Peyer's patch (tissue), 4 donors: ENCODE measurements at regions not wholly inside any gene's neighbourhood (a gene's known extent, or its start where the extent isn't known, plus 50 kb on each side); places are given as distances from the start of the nearest gene placed in this dataset.

Source experiments
- POLR2A ChIP-seq, 2 donors: fragments of 450-650 bp; IDR thresholded peaks; one replicate each; pipeline ENCODE4 v1.5.1; 2017; ENCODE audit warnings: antibody characterized with exemption in 2 of 2, mild to moderate bottlenecking in 2 of 2, moderate library complexity in 2 of 2
- TF ChIP-seq, protein P1 (sequence below), 6 experiments: fragments of 450-650 bp in 4 of 6; fragments of 200-600 bp in 2 of 6; sonication (generic) in 1 of 6; IDR thresholded peaks; one replicate each; pipeline ENCODE4 v1.5.1; 2017 to 2019; ENCODE audit warnings: antibody characterized with exemption in 6 of 6, mild to moderate bottlenecking in 3 of 6, moderate library complexity in 1 of 6

DNA sequence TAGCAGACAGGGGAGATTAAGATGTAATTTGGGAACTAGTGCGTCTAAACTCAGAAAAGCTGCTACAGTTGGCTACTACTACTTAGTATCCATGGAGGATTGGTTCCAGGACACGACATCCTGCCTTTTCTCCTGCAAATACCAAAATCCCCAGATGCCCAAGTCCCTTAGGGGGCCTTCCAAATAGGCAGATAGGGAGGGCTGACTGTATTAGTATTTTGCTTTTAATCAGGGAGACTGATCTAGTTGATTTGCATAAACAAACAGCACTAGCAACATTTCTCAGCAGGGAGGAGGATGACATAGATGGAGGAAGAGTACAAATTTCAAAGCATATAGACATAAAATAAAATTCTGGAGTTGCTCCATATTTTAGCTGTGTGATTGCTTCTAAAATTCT, 621.6 kb upstream of the GOT2 start:
- TF ChIP-seq, protein P1, sequence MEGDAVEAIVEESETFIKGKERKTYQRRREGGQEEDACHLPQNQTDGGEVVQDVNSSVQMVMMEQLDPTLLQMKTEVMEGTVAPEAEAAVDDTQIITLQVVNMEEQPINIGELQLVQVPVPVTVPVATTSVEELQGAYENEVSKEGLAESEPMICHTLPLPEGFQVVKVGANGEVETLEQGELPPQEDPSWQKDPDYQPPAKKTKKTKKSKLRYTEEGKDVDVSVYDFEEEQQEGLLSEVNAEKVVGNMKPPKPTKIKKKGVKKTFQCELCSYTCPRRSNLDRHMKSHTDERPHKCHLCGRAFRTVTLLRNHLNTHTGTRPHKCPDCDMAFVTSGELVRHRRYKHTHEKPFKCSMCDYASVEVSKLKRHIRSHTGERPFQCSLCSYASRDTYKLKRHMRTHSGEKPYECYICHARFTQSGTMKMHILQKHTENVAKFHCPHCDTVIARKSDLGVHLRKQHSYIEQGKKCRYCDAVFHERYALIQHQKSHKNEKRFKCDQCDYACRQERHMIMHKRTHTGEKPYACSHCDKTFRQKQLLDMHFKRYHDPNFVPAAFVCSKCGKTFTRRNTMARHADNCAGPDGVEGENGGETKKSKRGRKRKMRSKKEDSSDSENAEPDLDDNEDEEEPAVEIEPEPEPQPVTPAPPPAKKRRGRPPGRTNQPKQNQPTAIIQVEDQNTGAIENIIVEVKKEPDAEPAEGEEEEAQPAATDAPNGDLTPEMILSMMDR (IDR thresholded peaks at IDR 0.05) = no peak
- no peak for TF ChIP-seq POLR2A (IDR thresholded peaks at IDR 0.05)
